ENCODE measurements at regions not wholly inside any gene's neighbourhood (a gene's known extent, or its start where the extent isn't known, plus 50 kb on each side); places are given as distances from the start of the nearest gene placed in this dataset.

- Histone ChIP-seq H3K27me3 (replicated peaks; ENCODE audit: insufficient read depth, low read depth, low read length, poor library complexity) (no peaks in the 10 kb centered on the region), H3K4me1 (ENCODE audit: insufficient read depth, low read length, poor library complexity, severe bottlenecking) (no peaks in the 10 kb centered on the region), H3K4me3 (ENCODE audit: low read depth, low read length, poor library complexity, severe bottlenecking) (no peak overlapping the region), H3K9me3 (ENCODE audit: low read depth, low read length, poor library complexity, severe bottlenecking) (no peaks in the 10 kb centered on the region), H3K36me3 (ENCODE audit: insufficient read depth, low read length, poor library complexity, severe bottlenecking) (no peaks in the 10 kb centered on the region), H3K27ac (ENCODE audit: low read depth, low read length, poor library complexity, severe bottlenecking) (no peak overlapping the region)
- POLR2A ChIA-PET (ENCODE audit: low non-redundant PET): no interaction called here
- BruUV-seq (replicated peaks): no TSS peak
- intact Hi-C loops (cut with micrococcal nuclease; ENCODE audit: unreplicated experiment): no loop called here
- DNase-seq (ENCODE audit: low spot score): peak; percentile 48
- no peak for TF ChIP-seq EZH2 (IDR thresholded peaks at IDR 0.05; ENCODE audit: borderline replicate concordance, low read depth, low read length, poor library complexity, severe bottlenecking)
- no peak for TF ChIP-seq CTCF (conservative IDR thresholded peaks at IDR 0.05; ENCODE audit: low read depth, low read length)
- CTCF ChIA-PET: no interaction called here
These were observed 226.9 kb upstream of the UBL3 start for GRCh38 chr13:30077240-30077735.

- H3K9me3 ChIP-seq (ENCODE audit: low read depth, low read length, poor library complexity, severe bottlenecking): no peaks in the 10 kb centered on the region
- H3K27ac ChIP-seq (ENCODE audit: low read depth, low read length, poor library complexity, severe bottlenecking): no peak overlapping the region
- BruUV-seq (replicated peaks): no TSS peak
- DNase-seq (ENCODE audit: low spot score): no peak
- no peak overlapping the region for H3K4me3 ChIP-seq (ENCODE audit: low read depth, low read length, poor library complexity, severe bottlenecking)
- H3K27me3 ChIP-seq (replicated peaks; ENCODE audit: insufficient read depth, low read depth, low read length, poor library complexity): no peaks in the 10 kb centered on the region
- intact Hi-C loops (cut with micrococcal nuclease; ENCODE audit: unreplicated experiment): no loop called here
- POLR2A ChIA-PET (ENCODE audit: low non-redundant PET): interaction anchor here (0.6 kb wide), 1 partner anchor 543 kb away, joined by 3 read pairs; the partner anchor contains the start of gene USPL1
- peaks cover 9% of the 10 kb centered on the region for H3K4me1 ChIP-seq (ENCODE audit: insufficient read depth, low read length, poor library complexity, severe bottlenecking)
- CTCF ChIA-PET: no interaction called here
- no peaks in the 10 kb centered on the region for H3K36me3 ChIP-seq (ENCODE audit: insufficient read depth, low read length, poor library complexity, severe bottlenecking)
- TF ChIP-seq CTCF (conservative IDR thresholded peaks at IDR 0.05; ENCODE audit: low read depth, low read length) (no peak), EZH2 (IDR thresholded peaks at IDR 0.05; ENCODE audit: borderline replicate concordance, low read depth, low read length, poor library complexity, severe bottlenecking) (no peak)
These were observed 224.7 kb upstream of the UBL3 start for GRCh38 chr13:30074955-30075614.

GRCh38 chr13:30074431-30074830 is 224.0 kb upstream of the UBL3 start:
- no peak overlapping the region for H3K4me3 ChIP-seq (ENCODE audit: low read depth, low read length, poor library complexity, severe bottlenecking)
- H3K36me3 ChIP-seq (ENCODE audit: insufficient read depth, low read length, poor library complexity, severe bottlenecking): no peaks in the 10 kb centered on the region
- no peak overlapping the region for H3K27ac ChIP-seq (ENCODE audit: low read depth, low read length, poor library complexity, severe bottlenecking)
- no peaks in the 10 kb centered on the region for H3K27me3 ChIP-seq (replicated peaks; ENCODE audit: insufficient read depth, low read depth, low read length, poor library complexity)
- peaks cover 9% of the 10 kb centered on the region for H3K4me1 ChIP-seq (ENCODE audit: insufficient read depth, low read length, poor library complexity, severe bottlenecking)
- TF ChIP-seq EZH2 (IDR thresholded peaks at IDR 0.05; ENCODE audit: borderline replicate concordance, low read depth, low read length, poor library complexity, severe bottlenecking) (no peak), CTCF (conservative IDR thresholded peaks at IDR 0.05; ENCODE audit: low read depth, low read length) (no peak)
- intact Hi-C loops (cut with micrococcal nuclease; ENCODE audit: unreplicated experiment): no loop called here
- no TSS peak for BruUV-seq (replicated peaks)
- no peak for DNase-seq (ENCODE audit: low spot score)
- ChIA-PET CTCF (no interaction called here), POLR2A (ENCODE audit: low non-redundant PET) (interaction anchor here (0.6 kb wide), 1 partner anchor 543 kb away, joined by 3 read pairs; the partner anchor contains the start of gene USPL1)
- H3K9me3 ChIP-seq (ENCODE audit: low read depth, low read length, poor library complexity, severe bottlenecking): no peaks in the 10 kb centered on the region
